GM23338 (cell line): ENCODE measurements at regions not wholly inside any gene's neighbourhood (a gene's known extent, or its start where the extent isn't known, plus 50 kb on each side); places are given as distances from the start of the nearest gene placed in this dataset.

Source experiments
- ATAC-seq: fragments of 200-7000 bp; cut with Tn5 transposase; 3 replicates; pipeline ENCODE4 v1.9.1; 2020
- DNase-seq: peaks from one replicate; pipeline ENCODE4 v3.0.0-alpha.2; 2015; ENCODE audit warnings: low spot score
- H2AFZ ChIP-seq: fragments of 200-600 bp; sonication (generic); 2 replicates; pipeline ENCODE4 v1.8.0; 2016; ENCODE audit warnings: antibody characterized with exemption, mild to moderate bottlenecking, moderate library complexity
- H3F3A ChIP-seq: fragments of 200-600 bp; sonication (generic); replicated peaks from 2 replicates; pipeline ENCODE4 v1.8.0; 2017; ENCODE audit warnings: antibody characterized with exemption, mixed run types, low read depth
- H3K27ac ChIP-seq: fragments of 200-600 bp; sonication (generic); 2 replicates; pipeline ENCODE4 v1.6.1; 2016; ENCODE audit warnings: low read depth
- H3K27me3 ChIP-seq: fragments of 200-600 bp; sonication (generic); 2 replicates; pipeline ENCODE4 v1.8.0; 2016; ENCODE audit warnings: mild to moderate bottlenecking, mixed run types, moderate library complexity; ENCODE audit not compliant: insufficient read depth
- H3K36me3 ChIP-seq: fragments of 200-600 bp; sonication (generic); 2 replicates; pipeline ENCODE4 v1.8.0; 2016; ENCODE audit warnings: mild to moderate bottlenecking; ENCODE audit not compliant: insufficient read depth
- H3K4me1 ChIP-seq: fragments of 200-600 bp; sonication (generic); 2 replicates; pipeline ENCODE4 v1.8.0; 2016; ENCODE audit warnings: mild to moderate bottlenecking, moderate library complexity; ENCODE audit not compliant: insufficient read depth
- H3K4me2 ChIP-seq: fragments of 200-600 bp; sonication (generic); 2 replicates; pipeline ENCODE4 v1.7.1; 2017; ENCODE audit warnings: mixed run types
- H3K4me3 ChIP-seq: fragments of 200-600 bp; sonication (generic); 2 replicates; pipeline ENCODE4 v1.6.1; 2016; ENCODE audit warnings: mixed run types
- H3K79me2 ChIP-seq: fragments of 200-600 bp; sonication (generic); replicated peaks from 2 replicates; pipeline ENCODE4 v1.8.0; 2017; ENCODE audit warnings: mild to moderate bottlenecking; ENCODE audit not compliant: insufficient read depth
- H3K9me2 ChIP-seq: fragments of 200-600 bp; sonication (generic); 2 replicates; pipeline ENCODE4 v1.8.0; 2017; ENCODE audit not compliant: insufficient read depth
- H4K20me1 ChIP-seq: fragments of 200-600 bp; sonication (generic); replicated peaks from 2 replicates; pipeline ENCODE4 v1.8.0; 2017; ENCODE audit warnings: mild to moderate bottlenecking; ENCODE audit not compliant: insufficient read depth
- H3K27ac Mint-ChIP-seq: 2 replicates; pipeline ENCODE4 v1.8.0; 2020; ENCODE audit warnings: inconsistent platforms, mild to moderate bottlenecking, moderate library complexity, mixed read lengths
- H3K27me3 Mint-ChIP-seq: 3 replicates; pipeline ENCODE4 v1.8.0; 2022; ENCODE audit warnings: low read depth, mild to moderate bottlenecking, moderate library complexity, mixed read lengths, inconsistent platforms; ENCODE audit not compliant: insufficient read depth, poor library complexity
- H3K36me3 Mint-ChIP-seq: 3 replicates; pipeline ENCODE4 v1.8.0; 2021; ENCODE audit warnings: low read depth, mild to moderate bottlenecking, inconsistent platforms, moderate library complexity, mixed read lengths
- H3K4me1 Mint-ChIP-seq: 3 replicates; pipeline ENCODE4 v1.8.0; 2020; ENCODE audit warnings: mild to moderate bottlenecking, inconsistent platforms, mixed read lengths
- H3K4me3 Mint-ChIP-seq: 3 replicates; pipeline ENCODE4 v1.8.0; 2021; ENCODE audit warnings: moderate library complexity, mild to moderate bottlenecking, inconsistent platforms, mixed read lengths
- H3K9me3 Mint-ChIP-seq: 3 replicates; pipeline ENCODE4 v1.8.0; 2020; ENCODE audit warnings: moderate library complexity, mild to moderate bottlenecking, inconsistent platforms, mixed read lengths
- ETS1 ChIP-seq: IDR thresholded peaks from 2 replicates; pipeline ENCODE4 v1.6.1; 2016; ENCODE audit warnings: antibody characterized with exemption
- EZH2phosphoT487 ChIP-seq: fragments of 200-600 bp; sonication (generic); IDR thresholded peaks from one replicate; pipeline ENCODE4 v1.8.1; 2018; ENCODE audit warnings: antibody characterized with exemption; ENCODE audit not compliant: unreplicated experiment
- JUNB ChIP-seq: IDR thresholded peaks from one replicate; pipeline ENCODE4 v1.6.1; 2016; ENCODE audit warnings: antibody characterized with exemption; ENCODE audit not compliant: unreplicated experiment
- POLR2AphosphoS5 ChIP-seq: IDR thresholded peaks from 2 replicates; pipeline ENCODE4 v1.6.1; 2016; ENCODE audit warnings: antibody characterized with exemption, low read depth
- STAT1 ChIP-seq: IDR thresholded peaks from one replicate; pipeline ENCODE4 v1.6.1; 2016; ENCODE audit warnings: antibody characterized with exemption; ENCODE audit not compliant: unreplicated experiment
- ZNF331 ChIP-seq: fragments of 250-450 bp; sonication (Bioruptor Pico); IDR thresholded peaks from 2 replicates; pipeline ENCODE4 v1.5.0; 2020; ENCODE audit warnings: low read depth, mild to moderate bottlenecking, moderate library complexity
- ZNF462 ChIP-seq: fragments of 250-450 bp; sonication (Bioruptor Pico); IDR thresholded peaks from 2 replicates; pipeline ENCODE4 v1.5.0; 2020; ENCODE audit warnings: mild to moderate bottlenecking, moderate library complexity

GRCh38 chr11:134944986-134945385, 532.9 kb upstream of the B3GAT1 start:
- H3K36me3 Mint-ChIP-seq = no peaks in the 10 kb centered on the region
- Histone ChIP-seq H3K4me1 (peaks cover 16% of the 10 kb centered on the region), H2AFZ (no peak overlapping the region), H3K4me3 (no peak overlapping the region), H3K79me2 (no peaks in the 10 kb centered on the region), H3K9me2 (no peaks in the 10 kb centered on the region), H4K20me1 (no peaks in the 10 kb centered on the region), H3K27ac (no peak overlapping the region), H3F3A (no peaks in the 10 kb centered on the region), H3K27me3 (no peaks in the 10 kb centered on the region), H3K36me3 (no peaks in the 10 kb centered on the region), H3K4me2 (no peak overlapping the region)
- H3K27ac Mint-ChIP-seq = no peak overlapping the region
- ATAC-seq (no peak), DNase-seq (no peak)
- peaks cover 38% of the 10 kb centered on the region for H3K4me1 Mint-ChIP-seq
- H3K27me3 Mint-ChIP-seq = peaks cover 9% of the 10 kb centered on the region
- no peak overlapping the region for H3K4me3 Mint-ChIP-seq
- H3K9me3 Mint-ChIP-seq = no peaks in the 10 kb centered on the region
- TF ChIP-seq EZH2phosphoT487 = no peak
- no peak for TF ChIP-seq JUNB
- TF ChIP-seq ETS1 = no peak
- no peak for TF ChIP-seq POLR2AphosphoS5
- TF ChIP-seq ZNF331 (CRISPR knock-in tag) = no peak
- TF ChIP-seq STAT1 = no peak
- TF ChIP-seq ZNF462 = no peak
